WTC11 (cell line): ENCODE measurements at regions not wholly inside any gene's neighbourhood (a gene's known extent, or its start where the extent isn't known, plus 50 kb on each side); places are given as distances from the start of the nearest gene placed in this dataset.

ENCODE experiments used
- CBFB ChIP-seq: sonication (generic); formaldehyde crosslinking; IDR thresholded peaks from 2 replicates; pipeline ENCODE4 v1.8.1; 2022; ENCODE audit warnings: mild to moderate bottlenecking, low read depth, missing genetic modification reagents
- CREM ChIP-seq: sonication (generic); formaldehyde crosslinking; IDR thresholded peaks from 2 replicates; pipeline ENCODE4 v1.8.1; 2022; ENCODE audit warnings: mild to moderate bottlenecking, missing genetic modification reagents, moderate library complexity
- FOXJ3 ChIP-seq: sonication (generic); formaldehyde crosslinking; IDR thresholded peaks from 2 replicates; pipeline ENCODE4 v1.9.0; 2021; ENCODE audit warnings: missing genetic modification reagents, mild to moderate bottlenecking, borderline replicate concordance
- FOXK1 ChIP-seq: sonication (generic); formaldehyde crosslinking; IDR thresholded peaks from 2 replicates; pipeline ENCODE4 v1.8.0; 2022; ENCODE audit warnings: mild to moderate bottlenecking, moderate library complexity, missing genetic modification reagents
- ZNF232 ChIP-seq: sonication (generic); formaldehyde crosslinking; IDR thresholded peaks from 2 replicates; pipeline ENCODE4 v1.8.0; 2022; ENCODE audit warnings: mild to moderate bottlenecking, missing genetic modification reagents
- TF ChIP-seq, protein P1 (sequence below): fragments of 200-600 bp; IDR thresholded peaks from 2 replicates; pipeline ENCODE4 v1.8.0; 2022; ENCODE audit warnings: antibody characterized with exemption
- TF ChIP-seq, protein P2 (sequence below): sonication (generic); formaldehyde crosslinking; IDR thresholded peaks from 2 replicates; pipeline ENCODE4 v1.8.1; 2022; ENCODE audit warnings: low read depth, mild to moderate bottlenecking, moderate library complexity, missing genetic modification reagents, borderline replicate concordance

- TF ChIP-seq, protein P1, sequence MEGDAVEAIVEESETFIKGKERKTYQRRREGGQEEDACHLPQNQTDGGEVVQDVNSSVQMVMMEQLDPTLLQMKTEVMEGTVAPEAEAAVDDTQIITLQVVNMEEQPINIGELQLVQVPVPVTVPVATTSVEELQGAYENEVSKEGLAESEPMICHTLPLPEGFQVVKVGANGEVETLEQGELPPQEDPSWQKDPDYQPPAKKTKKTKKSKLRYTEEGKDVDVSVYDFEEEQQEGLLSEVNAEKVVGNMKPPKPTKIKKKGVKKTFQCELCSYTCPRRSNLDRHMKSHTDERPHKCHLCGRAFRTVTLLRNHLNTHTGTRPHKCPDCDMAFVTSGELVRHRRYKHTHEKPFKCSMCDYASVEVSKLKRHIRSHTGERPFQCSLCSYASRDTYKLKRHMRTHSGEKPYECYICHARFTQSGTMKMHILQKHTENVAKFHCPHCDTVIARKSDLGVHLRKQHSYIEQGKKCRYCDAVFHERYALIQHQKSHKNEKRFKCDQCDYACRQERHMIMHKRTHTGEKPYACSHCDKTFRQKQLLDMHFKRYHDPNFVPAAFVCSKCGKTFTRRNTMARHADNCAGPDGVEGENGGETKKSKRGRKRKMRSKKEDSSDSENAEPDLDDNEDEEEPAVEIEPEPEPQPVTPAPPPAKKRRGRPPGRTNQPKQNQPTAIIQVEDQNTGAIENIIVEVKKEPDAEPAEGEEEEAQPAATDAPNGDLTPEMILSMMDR, result no peak
- no peak for TF ChIP-seq FOXJ3 (CRISPR knock-in tag)
- no peak for TF ChIP-seq CBFB (CRISPR knock-in tag)
- TF ChIP-seq, protein P2, sequence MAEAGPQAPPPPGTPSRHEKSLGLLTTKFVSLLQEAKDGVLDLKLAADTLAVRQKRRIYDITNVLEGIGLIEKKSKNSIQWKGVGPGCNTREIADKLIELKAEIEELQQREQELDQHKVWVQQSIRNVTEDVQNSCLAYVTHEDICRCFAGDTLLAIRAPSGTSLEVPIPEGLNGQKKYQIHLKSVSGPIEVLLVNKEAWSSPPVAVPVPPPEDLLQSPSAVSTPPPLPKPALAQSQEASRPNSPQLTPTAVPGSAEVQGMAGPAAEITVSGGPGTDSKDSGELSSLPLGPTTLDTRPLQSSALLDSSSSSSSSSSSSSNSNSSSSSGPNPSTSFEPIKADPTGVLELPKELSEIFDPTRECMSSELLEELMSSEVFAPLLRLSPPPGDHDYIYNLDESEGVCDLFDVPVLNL (CRISPR knock-in tag), result no peak
- no peak for TF ChIP-seq CREM (CRISPR knock-in tag)
- TF ChIP-seq FOXK1 (CRISPR knock-in tag), result no peak
- TF ChIP-seq ZNF232 (CRISPR knock-in tag), result no peak
Observed at GRCh38 chr18:75782204-75782603, 354.7 kb upstream of the SMIM21 start.
